ENCODE measurements at regions not wholly inside any gene's neighbourhood (a gene's known extent, or its start where the extent isn't known, plus 50 kb on each side); places are given as distances from the start of the nearest gene placed in this dataset.

GRCh38 chr1:172905452-172905851, 145.3 kb downstream of the TNFSF18 start:
- TF ChIP-seq CTCF (conservative IDR thresholded peaks at IDR 0.05; ENCODE audit: low read depth, low read length) (no peak), CEBPB (IDR thresholded peaks at IDR 0.05; ENCODE audit: low read depth, low read length) (no peak), MAFK (IDR thresholded peaks at IDR 0.05; ENCODE audit: low read depth, low read length) (no peak), MAZ (IDR thresholded peaks at IDR 0.05; ENCODE audit: borderline replicate concordance, low read depth, low read length) (no peak), POLR2A (IDR thresholded peaks at IDR 0.05; ENCODE audit: low read depth, low read length) (no peak), BHLHE40 (IDR thresholded peaks at IDR 0.05; ENCODE audit: low read depth, low read length) (no peak), MXI1 (IDR thresholded peaks at IDR 0.05; ENCODE audit: borderline replicate concordance, low read depth, low read length) (no peak), RFX5 (IDR thresholded peaks at IDR 0.05; ENCODE audit: low read depth, low read length) (no peak), SMC3 (IDR thresholded peaks at IDR 0.05; ENCODE audit: low read depth, low read length) (no peak), FOS (IDR thresholded peaks at IDR 0.05; ENCODE audit: low read depth, low read length) (no peak)
- TF ChIP-seq, protein P1, sequence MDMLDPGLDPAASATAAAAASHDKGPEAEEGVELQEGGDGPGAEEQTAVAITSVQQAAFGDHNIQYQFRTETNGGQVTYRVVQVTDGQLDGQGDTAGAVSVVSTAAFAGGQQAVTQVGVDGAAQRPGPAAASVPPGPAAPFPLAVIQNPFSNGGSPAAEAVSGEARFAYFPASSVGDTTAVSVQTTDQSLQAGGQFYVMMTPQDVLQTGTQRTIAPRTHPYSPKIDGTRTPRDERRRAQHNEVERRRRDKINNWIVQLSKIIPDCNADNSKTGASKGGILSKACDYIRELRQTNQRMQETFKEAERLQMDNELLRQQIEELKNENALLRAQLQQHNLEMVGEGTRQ (IDR thresholded peaks at IDR 0.05; ENCODE audit: low read depth, low read length), result no peak

Data from IMR-90 (cell line).